NCI-H2196 (cell line): ENCODE measurements at regions not wholly inside any gene's neighbourhood (a gene's known extent, or its start where the extent isn't known, plus 50 kb on each side); places are given as distances from the start of the nearest gene placed in this dataset.
"Not testable (repeated sequence)": the region's sequence is repeated elsewhere in the genome, so short reads cannot be mapped to it uniquely, and the experiment has no call there.

Experiments
- DNase-seq: peaks from one replicate; lab custom pipeline; 2025; ENCODE audit not compliant: unreplicated experiment; lab: John Stamatoyannopoulos, UW

DNA sequence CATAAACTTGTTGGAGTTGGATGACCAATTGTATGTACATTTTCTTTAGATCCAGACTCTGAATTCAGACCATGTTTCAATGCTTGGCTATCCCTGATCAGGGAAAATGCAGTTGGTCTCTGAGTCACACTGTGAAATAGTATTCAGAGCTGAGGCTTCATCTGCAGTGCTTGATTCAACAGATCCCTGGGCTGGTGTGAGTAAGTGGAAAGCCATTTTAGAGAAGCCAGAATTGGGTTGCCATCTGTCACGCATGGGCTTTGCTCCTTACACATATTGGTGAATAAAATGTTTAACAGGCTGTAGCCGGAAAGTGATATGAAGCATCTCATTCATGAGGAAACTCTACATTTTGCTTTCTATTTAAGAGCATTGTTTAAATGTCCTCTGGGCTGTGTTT, 50.0 kb upstream of the ACYP2 start:
- DNase-seq, result no peak

DNA sequence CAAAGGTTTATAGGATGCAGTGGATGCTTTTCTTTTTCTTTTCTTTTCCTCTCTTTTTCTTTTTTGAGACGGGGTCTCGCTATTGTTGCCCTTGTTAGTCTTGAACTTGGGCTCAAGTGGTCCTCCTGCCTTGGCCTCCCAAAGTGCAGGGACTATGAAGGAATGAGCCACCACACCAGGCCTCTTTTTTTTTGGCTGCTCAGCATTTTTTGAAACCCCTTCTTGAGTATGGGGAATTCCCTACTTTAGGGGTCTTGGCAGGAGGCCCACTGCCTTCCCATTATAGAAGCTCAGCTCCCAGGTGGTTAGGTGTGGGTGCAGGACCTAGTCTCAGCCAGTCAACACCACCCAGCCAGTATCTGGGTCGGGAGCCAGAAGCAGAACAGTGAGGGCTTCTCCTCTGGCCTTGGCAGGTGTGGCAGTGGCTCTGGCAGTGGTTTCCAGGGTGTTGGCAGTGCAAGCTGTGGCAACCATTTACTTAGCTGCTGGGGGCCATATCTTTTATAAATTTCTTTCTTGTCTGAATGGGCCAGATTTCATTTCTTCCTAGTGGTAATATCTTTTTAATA, 51.4 kb upstream of the ACYP2 start:
- DNase-seq, result no peak

DNA sequence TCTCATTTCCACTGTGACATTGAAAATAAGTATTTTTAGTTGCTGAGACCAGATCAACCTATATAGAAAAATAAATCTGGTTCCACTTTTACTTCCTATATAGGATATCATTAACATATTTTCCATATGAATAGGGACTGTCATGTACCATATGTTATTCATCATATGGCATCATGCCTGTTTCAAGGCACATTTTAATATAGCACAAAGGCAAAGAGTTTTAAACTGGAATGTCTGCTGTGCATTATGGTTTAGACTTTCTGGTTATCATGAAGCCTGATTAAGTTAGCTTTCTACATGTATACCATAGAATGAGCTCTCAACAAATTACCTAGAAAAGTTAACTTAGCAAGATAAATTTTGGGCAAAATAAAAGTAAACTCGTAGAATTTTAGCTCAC, 53.0 kb upstream of the ACYP2 start:
- no peak for DNase-seq

DNA sequence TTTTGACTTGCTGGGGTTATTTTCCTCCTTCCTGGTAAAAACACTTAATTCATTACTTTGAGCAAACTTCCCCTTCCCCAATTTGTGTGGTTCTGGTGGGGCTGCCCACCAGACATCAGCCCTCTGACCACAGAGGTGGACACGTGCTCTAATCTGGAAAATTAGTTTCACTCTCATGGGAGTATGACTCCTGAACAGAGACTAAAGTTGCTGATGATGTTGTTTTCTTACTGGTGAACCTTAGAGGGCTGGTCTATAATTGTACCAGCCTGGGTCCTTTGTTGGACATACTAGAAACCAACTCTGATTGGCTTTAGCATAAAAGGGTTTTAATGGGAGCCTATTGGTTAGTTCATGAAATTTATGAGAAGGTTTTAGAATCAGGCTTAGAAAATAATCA, 54.1 kb upstream of the ACYP2 start:
- DNase-seq, result no peak

DNA sequence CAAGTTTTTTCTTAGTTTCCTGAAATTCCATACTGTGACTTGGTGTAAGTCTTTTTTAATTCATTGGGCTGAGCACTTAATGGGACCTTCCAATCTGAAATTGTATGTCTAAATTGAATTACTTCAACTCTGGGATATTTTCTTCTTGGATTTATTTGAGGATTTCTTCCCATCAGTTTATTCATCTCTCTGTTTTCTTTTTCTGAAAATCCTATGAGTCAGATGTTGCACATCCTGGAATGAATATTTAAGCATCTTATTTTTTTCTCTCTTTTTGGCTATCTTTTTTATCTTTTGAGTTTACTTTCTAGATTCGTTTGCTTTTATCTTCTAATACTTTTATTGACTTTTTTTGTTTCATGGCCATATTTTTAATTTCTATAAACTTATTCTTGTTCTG, 55.4 kb upstream of the ACYP2 start:
- DNase-seq, result no peak

DNA sequence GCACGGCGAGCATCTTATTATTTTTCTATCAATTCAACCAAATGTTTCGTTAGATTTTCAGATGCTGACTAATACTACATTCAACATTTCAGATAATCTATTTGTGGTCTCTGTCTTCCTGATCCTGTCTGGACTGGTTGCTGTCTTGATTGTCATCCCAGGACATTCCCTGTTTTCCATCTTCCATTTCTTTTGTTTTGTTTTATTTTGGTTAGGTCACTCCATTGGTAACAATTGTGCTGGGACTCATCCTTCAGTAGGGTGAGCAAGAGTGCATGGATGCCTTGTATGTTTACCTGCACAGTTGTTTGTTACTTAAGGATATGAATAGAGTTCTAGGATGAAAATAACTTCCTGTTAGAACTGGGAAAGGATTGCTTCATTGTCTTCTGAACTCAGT, 55.9 kb upstream of the ACYP2 start:
- no peak for DNase-seq

DNA sequence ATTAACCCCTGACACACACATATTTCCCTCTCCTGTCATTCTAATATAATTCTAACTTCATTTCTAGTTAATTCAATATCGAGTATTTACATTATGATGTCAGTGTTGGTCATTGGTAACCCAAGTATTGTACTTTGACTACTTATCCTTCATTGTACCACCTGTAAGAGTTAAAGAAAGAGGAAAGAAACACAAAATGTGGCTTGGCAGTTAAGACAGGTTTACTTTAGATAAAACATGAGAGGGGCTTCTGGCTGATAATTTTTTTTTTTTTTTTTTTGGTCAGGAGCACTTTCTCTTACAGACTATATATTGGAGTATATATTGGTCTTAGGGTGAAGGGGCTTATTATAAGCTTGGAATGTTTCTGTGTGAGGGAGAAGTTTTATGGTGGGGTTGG, 57.0 kb upstream of the ACYP2 start:
- no peak for DNase-seq

DNA sequence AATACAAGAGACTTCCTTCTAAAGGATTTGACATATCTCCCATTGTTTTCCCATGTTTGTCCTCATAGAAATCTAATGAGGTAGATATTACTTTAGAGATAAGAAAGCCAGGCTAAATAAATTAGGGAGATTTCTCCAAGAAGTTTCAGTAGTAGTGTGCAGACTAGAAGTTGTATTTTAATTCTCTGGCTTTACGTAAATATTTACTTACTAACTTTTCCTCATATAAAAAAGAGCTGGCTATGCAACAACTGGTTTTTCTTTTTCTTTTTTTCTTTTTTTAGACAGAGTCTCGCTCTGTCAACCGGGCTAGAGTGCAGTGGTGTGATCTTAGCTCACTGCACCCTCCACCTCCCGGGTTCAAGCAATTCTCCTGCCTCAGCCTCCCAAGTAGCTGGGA, 60.6 kb upstream of the ACYP2 start:
- DNase-seq, result no peak

- no peak for DNase-seq
Measured at GRCh38 chr2:54054271-54054670, 61.1 kb upstream of the ACYP2 start.

DNA sequence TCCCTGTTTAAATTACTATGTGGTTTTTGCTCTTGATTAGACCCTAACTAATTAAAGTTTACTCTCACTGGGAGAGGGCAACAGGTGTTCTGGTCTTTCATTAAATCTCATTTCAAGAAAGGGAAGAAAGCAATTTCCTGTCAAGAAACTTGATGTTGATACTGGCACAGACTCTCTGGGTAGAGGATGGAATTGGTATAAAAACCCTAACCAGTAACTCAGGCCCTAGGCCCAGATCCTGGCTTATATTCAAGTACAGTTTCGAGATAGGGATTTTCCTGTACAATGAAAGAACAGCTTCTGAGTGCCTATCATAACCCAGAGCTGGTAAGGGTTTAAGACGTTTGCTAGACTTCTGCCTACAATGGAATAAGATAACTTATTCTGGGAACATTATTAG, 61.6 kb upstream of the ACYP2 start:
- no peak for DNase-seq

DNA sequence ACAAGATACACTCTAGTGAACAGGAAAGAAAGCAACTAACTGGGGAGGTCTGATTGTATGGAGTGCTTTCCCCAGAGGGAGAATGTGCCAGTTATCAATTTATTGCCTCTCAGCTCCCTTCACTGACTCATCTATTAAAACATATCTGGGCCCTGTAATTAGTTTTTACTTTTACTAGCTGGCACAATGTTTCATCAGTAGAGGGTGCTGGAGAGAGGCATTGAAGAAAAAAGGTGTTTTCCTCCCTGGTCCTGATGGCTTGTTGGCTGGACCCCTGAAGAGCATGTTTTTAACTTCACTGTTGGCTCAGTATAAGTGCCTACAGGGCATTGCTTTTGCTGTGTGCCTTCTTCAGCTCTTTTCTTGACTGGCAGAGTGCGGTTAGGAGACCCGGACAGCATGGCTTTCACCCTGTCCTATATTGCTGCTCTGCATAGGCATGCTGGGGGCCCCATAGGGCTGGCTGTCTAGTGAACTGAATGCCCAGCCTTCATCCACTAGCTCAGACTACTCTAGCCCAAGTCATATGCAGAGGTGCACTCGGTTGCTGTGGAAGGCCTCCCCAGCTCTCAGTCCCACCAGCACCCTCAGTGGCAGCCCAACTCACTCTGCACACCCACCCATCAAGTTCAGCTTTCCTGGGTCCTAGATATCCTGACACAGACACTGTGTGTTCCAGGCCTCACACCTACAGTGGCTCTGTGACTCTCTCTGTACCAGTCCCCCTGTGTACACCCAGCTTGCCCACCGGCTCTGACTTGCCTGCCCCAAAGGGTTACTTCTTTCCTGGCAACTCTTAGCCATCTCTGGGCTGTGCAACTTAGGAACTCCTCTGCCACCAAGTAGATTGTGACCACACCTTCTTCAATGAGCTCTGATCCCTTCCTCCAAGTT, 62.3 kb upstream of the ACYP2 start:
- DNase-seq, result no peak

- no peak for DNase-seq
Measured at GRCh38 chr2:54050445-54050844, 65.0 kb upstream of the ACYP2 start.

- no peak for DNase-seq
Measured at GRCh38 chr2:54049365-54049764, 66.0 kb upstream of the ACYP2 start.

DNA sequence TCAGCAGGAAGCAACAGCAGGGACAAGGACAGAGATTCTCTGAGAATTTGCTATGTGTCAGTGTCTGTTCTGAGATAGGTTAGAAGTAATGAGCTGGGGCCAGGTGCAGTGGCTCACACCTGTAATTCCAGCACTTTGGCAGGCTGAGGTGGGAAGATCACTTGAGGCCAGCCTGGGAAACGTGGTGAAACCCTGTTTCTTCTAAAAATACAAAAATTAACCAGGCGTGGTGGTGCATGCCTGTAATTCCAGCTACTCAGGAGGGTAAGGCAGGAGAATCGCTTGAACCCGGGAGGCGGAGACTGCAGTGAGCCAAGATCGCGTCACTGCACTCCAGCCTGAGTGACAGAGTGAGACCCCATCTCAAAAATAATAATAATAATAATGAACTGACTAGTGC, 66.5 kb upstream of the ACYP2 start:
- DNase-seq, result not testable (repeated sequence)

GRCh38 chr2:54048117-54048785, 67.2 kb upstream of the ACYP2 start:
- DNase-seq, result no peak

- DNase-seq, result no peak
Measured at GRCh38 chr2:54047658-54048057, 67.8 kb upstream of the ACYP2 start.

DNA sequence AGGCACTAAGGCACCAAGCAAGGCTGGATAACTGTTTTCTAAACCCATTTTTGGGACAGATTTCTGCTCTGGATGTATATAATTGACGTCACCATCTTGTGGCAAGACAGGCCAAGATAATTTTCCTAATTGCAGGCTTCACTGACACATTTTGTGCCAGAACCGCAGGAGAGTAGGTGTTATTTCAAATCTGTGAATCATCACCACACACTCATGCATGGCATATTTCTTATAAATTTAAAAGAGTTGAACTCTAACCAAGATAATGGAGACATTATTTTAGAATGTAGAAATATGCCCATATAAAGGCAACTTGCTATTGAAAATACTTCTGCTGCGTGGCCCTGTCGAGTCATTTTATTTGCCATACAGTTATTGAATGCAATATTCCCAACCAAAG, 68.3 kb upstream of the ACYP2 start:
- DNase-seq, result no peak

- DNase-seq, result no peak
Measured at GRCh38 chr2:54042897-54043620, 72.3 kb upstream of the PSME4 start.

DNA sequence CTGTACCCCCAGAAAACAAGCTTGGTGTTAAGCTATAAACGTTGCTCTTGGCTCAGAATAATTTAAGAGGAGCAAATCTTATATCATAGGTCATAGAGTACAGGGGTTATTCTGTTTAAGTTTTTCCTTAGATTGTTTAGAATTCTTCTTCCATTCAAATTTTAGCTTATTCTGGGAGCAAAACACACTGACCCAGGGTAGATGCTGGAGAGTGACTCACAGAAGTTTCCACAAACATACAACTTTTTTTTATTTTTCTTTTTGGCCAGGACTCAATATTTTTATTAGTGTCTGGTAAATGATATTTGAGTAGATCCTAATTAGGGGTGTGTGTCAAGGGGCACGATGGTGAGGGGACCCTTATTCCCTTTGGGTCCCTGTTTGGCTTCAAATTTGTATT, 71.5 kb upstream of the PSME4 start:
- DNase-seq, result no peak

DNA sequence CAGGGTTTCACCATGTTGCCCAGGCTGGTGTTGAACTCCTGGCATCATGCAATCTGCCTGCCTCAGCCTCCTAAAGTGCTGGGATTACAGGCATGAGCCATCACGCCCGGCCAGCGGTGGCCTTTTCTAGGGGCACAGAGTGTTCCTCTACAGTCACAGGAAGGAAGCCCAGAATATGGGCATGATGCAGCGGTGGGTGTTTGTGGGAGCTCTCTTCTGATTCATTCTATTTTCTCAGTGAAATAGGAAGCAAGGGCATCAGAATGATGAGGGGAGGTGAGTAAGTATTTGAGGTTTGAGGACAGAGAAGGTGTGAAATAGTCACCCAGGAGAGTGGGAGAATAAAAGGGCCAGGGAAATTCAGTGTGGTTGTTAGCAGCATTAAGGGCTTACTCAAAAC, 70.3 kb upstream of the PSME4 start:
- DNase-seq, result no peak

DNA sequence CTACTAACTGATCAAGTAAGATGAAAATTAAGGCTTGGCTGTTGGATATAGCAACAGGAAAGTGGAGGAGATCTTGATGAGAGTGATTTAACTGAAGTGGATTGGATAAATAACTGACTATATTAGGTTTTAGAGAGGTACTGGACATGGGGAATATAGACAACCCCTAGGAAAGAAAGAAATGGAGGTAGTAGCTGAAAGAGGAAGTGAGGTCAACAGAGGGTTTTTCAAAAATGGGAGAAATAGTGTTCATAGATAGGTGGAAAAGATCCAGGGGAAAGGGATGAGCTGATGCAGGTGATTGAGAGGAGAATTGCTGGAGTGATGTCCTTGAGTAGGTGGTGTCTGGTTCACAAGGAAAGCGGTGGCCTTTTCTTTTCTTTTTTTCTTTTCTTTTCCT, 69.9 kb upstream of the PSME4 start:
- DNase-seq, result no peak

DNA sequence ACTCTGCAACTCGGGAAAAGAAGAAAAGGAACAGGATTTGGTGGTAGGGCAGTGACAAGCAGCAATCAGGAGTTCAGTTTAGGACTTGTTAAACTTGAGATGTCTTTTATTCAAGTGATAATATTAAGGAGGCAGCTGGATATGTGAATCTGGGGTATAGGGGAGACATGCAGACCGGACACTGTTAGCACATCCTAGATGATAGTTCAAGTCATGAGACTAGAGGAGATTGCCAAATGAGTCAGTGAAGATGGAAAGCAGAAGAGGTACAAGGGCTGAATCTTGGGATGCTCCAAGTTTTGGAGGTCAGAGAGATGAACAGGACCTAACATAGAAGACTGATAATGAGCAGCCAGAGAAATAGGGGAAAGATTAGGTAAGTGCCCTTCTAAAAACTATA, 69.5 kb upstream of the PSME4 start:
- DNase-seq, result no peak
